A549 (cell line): ENCODE measurements at regions not wholly inside any gene's neighbourhood (a gene's known extent, or its start where the extent isn't known, plus 50 kb on each side); places are given as distances from the start of the nearest gene placed in this dataset.

Source experiments
- ATAC-seq, 2 experiments: fragments of 200-7000 bp in 1 of 2; fragments of >200 bp in 1 of 2; cut with Nextera tagmentation in 1 of 2; cut with Tn5 transposase in 1 of 2; 3 replicates each; pipeline versions ENCODE4 v1.8.0 to v1.9.1; 2018 to 2020; ENCODE audit warnings: mild to moderate bottlenecking in 1 of 2, moderate library complexity in 1 of 2
- CTCF ChIA-PET: fragments of 300-600 bp; sonication (Branson Sonifier 250); formaldehyde crosslinking; extraction: SDS; loops from one replicate; lab custom pipeline; 2021; ENCODE audit warnings: antibody characterized with exemption, inconsistent platforms; lab: Yijun Ruan, JAX
- POLR2A ChIA-PET: fragments of 350-600 bp; formaldehyde crosslinking; extraction: SDS; loops from one replicate; lab custom pipeline; 2021; ENCODE audit warnings: antibody characterized with exemption, inconsistent platforms; lab: Yijun Ruan, JAX
- DNase-seq, 2 experiments: peaks; one replicate each; pipeline versions ENCODE4 v3.0.0 to v3.0.0-alpha.2; 2011 to 2016; ENCODE audit warnings: low read depth in 1 of 2, low spot score in 1 of 2
- FAIRE-seq: peaks from 2 replicates; lab custom pipeline; 2011; peaks lifted over from hg19 to GRCh38; lab: Jason Lieb, UNC
- H3K27ac ChIP-seq, 2 experiments: fragments of >200 bp; sonication (Bioruptor Twin); formaldehyde crosslinking; 3 replicates each; pipeline ENCODE4 v1.5.1; 2016 to 2017
- H3K4me1 ChIP-seq: fragments of >200 bp; sonication (Bioruptor Twin); formaldehyde crosslinking; 3 replicates; pipeline ENCODE4 v1.6.1; 2016
- H3K4me2 ChIP-seq: fragments of >200 bp; sonication (Bioruptor Twin); formaldehyde crosslinking; 3 replicates; pipeline ENCODE4 v1.6.1; 2016
- H3K4me3 ChIP-seq: fragments of >200 bp; sonication (Bioruptor Twin); formaldehyde crosslinking; 3 replicates; pipeline ENCODE4 v1.5.1; 2016
- H3K9me3 ChIP-seq: fragments of >200 bp; sonication (Bioruptor Twin); formaldehyde crosslinking; 3 replicates; pipeline ENCODE4 v1.6.1; 2016
- CBX2 ChIP-seq: fragments of 200-600 bp; sonication (generic); IDR thresholded peaks from 2 replicates; pipeline ENCODE4 v1.6.1; 2016; ENCODE audit warnings: low read depth, mild to moderate bottlenecking, borderline replicate concordance
- CBX8 ChIP-seq: fragments of 200-600 bp; sonication (generic); IDR thresholded peaks from 2 replicates; pipeline ENCODE4 v1.6.1; 2016
- CEBPB ChIP-seq, 2 experiments: fragments of >200 bp in 1 of 2; sonication (Bioruptor Twin) in 1 of 2; formaldehyde crosslinking in 1 of 2; IDR thresholded peaks; 2 replicates each; pipeline ENCODE4 v1.6.1; 2012 to 2016
- CHD4 ChIP-seq: fragments of 200-600 bp; sonication (generic); IDR thresholded peaks from 2 replicates; pipeline ENCODE4 v1.6.1; 2016; ENCODE audit warnings: antibody characterized with exemption, mild to moderate bottlenecking, borderline replicate concordance
- CTCF ChIP-seq: fragments of >200 bp; sonication (Bioruptor Twin); formaldehyde crosslinking; IDR thresholded peaks from 3 replicates; pipeline ENCODE4 v1.5.1; 2016
- E2F6 ChIP-seq: IDR thresholded peaks from 2 replicates; pipeline ENCODE4 v1.6.1; 2012; ENCODE audit warnings: low read depth, borderline replicate concordance
- ESRRA ChIP-seq: fragments of 150-350 bp; IDR thresholded peaks from 2 replicates; pipeline ENCODE4 v1.6.1; 2014; ENCODE audit warnings: mild to moderate bottlenecking, low read length, borderline replicate concordance
- FOXS1 ChIP-seq: fragments of 250-450 bp; sonication (Bioruptor Pico); IDR thresholded peaks from 2 replicates; pipeline ENCODE4 v1.5.0; 2020; ENCODE audit warnings: mild to moderate bottlenecking, moderate library complexity
- HES2 ChIP-seq: fragments of >200 bp; sonication (Bioruptor Twin); formaldehyde crosslinking; IDR thresholded peaks from 2 replicates; pipeline ENCODE4 v1.6.1; 2016
- HEYL ChIP-seq: fragments of 250-450 bp; sonication (Bioruptor Pico); IDR thresholded peaks from 2 replicates; pipeline ENCODE4 v1.8.0; 2021; ENCODE audit warnings: mild to moderate bottlenecking, moderate library complexity
- HMGXB4 ChIP-seq: fragments of 250-450 bp; sonication (Bioruptor Pico); IDR thresholded peaks from 2 replicates; pipeline ENCODE4 v1.5.0; 2021; ENCODE audit warnings: mild to moderate bottlenecking, moderate library complexity, borderline replicate concordance
- HOXB13 ChIP-seq: fragments of 250-450 bp; sonication (Bioruptor Pico); IDR thresholded peaks from 2 replicates; pipeline ENCODE4 v1.5.0; 2020; ENCODE audit warnings: low read depth, mild to moderate bottlenecking, moderate library complexity
- HOXB5 ChIP-seq: fragments of 250-450 bp; sonication (Bioruptor Pico); IDR thresholded peaks from 2 replicates; pipeline ENCODE4 v1.5.0; 2020; ENCODE audit warnings: mild to moderate bottlenecking, moderate library complexity
- KDM1A ChIP-seq: fragments of 200-600 bp; sonication (generic); IDR thresholded peaks from 2 replicates; pipeline ENCODE4 v1.6.1; 2016; ENCODE audit warnings: low read depth, mild to moderate bottlenecking
- MAFK ChIP-seq: fragments of 450-650 bp; IDR thresholded peaks from 2 replicates; pipeline ENCODE4 v1.6.1; 2014; ENCODE audit not compliant: partially characterized antibody
- MAX ChIP-seq: IDR thresholded peaks from 2 replicates; pipeline ENCODE4 v1.6.1; 2012
- MAZ ChIP-seq: fragments of 150-350 bp; IDR thresholded peaks from 2 replicates; pipeline ENCODE4 v1.6.1; 2014; ENCODE audit warnings: antibody characterized with exemption, low read depth, low read length, borderline replicate concordance
- PHF8 ChIP-seq: fragments of 200-600 bp; sonication (generic); IDR thresholded peaks from 2 replicates; pipeline ENCODE4 v1.6.1; 2016; ENCODE audit warnings: low read depth, mild to moderate bottlenecking, antibody characterized with exemption, moderate library complexity, borderline replicate concordance
- POLR2A ChIP-seq: IDR thresholded peaks from 2 replicates; pipeline ENCODE4 v1.6.1; 2012; ENCODE audit warnings: mild to moderate bottlenecking, low read length
- RARB ChIP-seq: fragments of 250-450 bp; sonication (Bioruptor Pico); IDR thresholded peaks from 2 replicates; pipeline ENCODE4 v1.8.0; 2021; ENCODE audit warnings: mild to moderate bottlenecking, moderate library complexity
- RCOR1 ChIP-seq: fragments of 150-350 bp; IDR thresholded peaks from 2 replicates; pipeline ENCODE4 v1.6.1; 2014; ENCODE audit warnings: antibody characterized with exemption, low read length, low read depth
- RNF2 ChIP-seq: fragments of 200-600 bp; sonication (generic); IDR thresholded peaks from 2 replicates; pipeline ENCODE4 v1.6.1; 2016; ENCODE audit warnings: low read depth, mild to moderate bottlenecking, antibody characterized with exemption, moderate library complexity, borderline replicate concordance
- ZFP36 ChIP-seq: fragments of 450-650 bp; IDR thresholded peaks from 2 replicates; pipeline ENCODE4 v1.6.1; 2014; ENCODE audit warnings: borderline replicate concordance; ENCODE audit not compliant: partially characterized antibody
- ZNF302 ChIP-seq: fragments of 250-450 bp; sonication (Bioruptor Pico); IDR thresholded peaks from 2 replicates; pipeline ENCODE4 v1.9.0; 2021; ENCODE audit warnings: inconsistent platforms, mild to moderate bottlenecking, moderate library complexity
- ZSCAN20 ChIP-seq: fragments of 250-450 bp; sonication (Bioruptor Pico); IDR thresholded peaks from 2 replicates; pipeline ENCODE4 v1.8.0; 2022; ENCODE audit warnings: mild to moderate bottlenecking, moderate library complexity
- WGBS: methylation state at CpG from one replicate; pipeline ENCODE4 v1.1.6; 2017; ENCODE audit errors: missing lambda C conversion rate; 5-methylcytosine and 5-hydroxymethylcytosine counted together

GRCh38 chr1:5548266-5548665 is 444.0 kb downstream of the NPHP4 start:
- ATAC-seq (no peak), DNase-seq (no peak), FAIRE-seq (no peak)
- Histone ChIP-seq H3K27ac (no peak overlapping the region), H3K9me3 (no peaks in the 10 kb centered on the region), H3K4me3 (no peak overlapping the region), H3K4me1 (no peaks in the 10 kb centered on the region), H3K4me2 (no peak overlapping the region)
- TF ChIP-seq ZSCAN20 (CRISPR knock-in tag): no peak
- TF ChIP-seq CBX2: no peak
- no peak for TF ChIP-seq KDM1A
- TF ChIP-seq HES2: no peak
- no peak for TF ChIP-seq ESRRA
- no peak for TF ChIP-seq RNF2
- TF ChIP-seq CHD4: no peak
- TF ChIP-seq POLR2A: no peak
- CTCF ChIA-PET: no interaction called here
- POLR2A ChIA-PET: no interaction called here

- POLR2A ChIA-PET: no interaction called here
- CTCF ChIA-PET: no interaction called here
Measured at GRCh38 chr1:5543235-5543634, 449.0 kb downstream of the NPHP4 start.

GRCh38 chr1:5532811-5533210 is 459.4 kb downstream of the NPHP4 start:
- no peak overlapping the region for H3K4me3 ChIP-seq
- WGBS: 8% methylated on average over 3 of the region's 3 CpGs
- H3K4me2 ChIP-seq: no peak overlapping the region
- no peaks in the 10 kb centered on the region for H3K4me1 ChIP-seq
- FAIRE-seq: no peak
- ChIA-PET CTCF (interaction anchor here (1.2 kb wide), 1 partner anchor 23 kb away, joined by 3 read pairs; no protein-coding TSS in a partner anchor), POLR2A (no interaction called here)
- no peak for ATAC-seq
- no peak overlapping the region for H3K27ac ChIP-seq
- no peak for TF ChIP-seq CBX2
- no peak for TF ChIP-seq E2F6
- no peak for TF ChIP-seq CHD4
- TF ChIP-seq MAFK: no peak
- TF ChIP-seq PHF8: no peak
- no peak for DNase-seq
- H3K9me3 ChIP-seq: no peaks in the 10 kb centered on the region

More at GRCh38 chr1:5543235-5543634, 449.0 kb downstream of the NPHP4 start:
- DNase-seq: no peak
- ATAC-seq: no peak
- H3K4me3 ChIP-seq: no peak overlapping the region
- no peak overlapping the region for H3K4me2 ChIP-seq
- 5% methylated on average over 5 of the region's 5 CpGs for WGBS
- no peak overlapping the region for H3K27ac ChIP-seq
- FAIRE-seq: no peak
- no peaks in the 10 kb centered on the region for H3K4me1 ChIP-seq
- H3K9me3 ChIP-seq: no peaks in the 10 kb centered on the region
- TF ChIP-seq CBX8: no peak
- TF ChIP-seq ESRRA: no peak
- TF ChIP-seq HMGXB4 (CRISPR knock-in tag): no peak
- no peak for TF ChIP-seq FOXS1 (CRISPR knock-in tag)
- no peak for TF ChIP-seq MAFK
- TF ChIP-seq HOXB5 (CRISPR knock-in tag): no peak

GRCh38 chr1:5526822-5527551 is 465.2 kb downstream of the NPHP4 start:
- Histone ChIP-seq H3K4me3 (no peak overlapping the region), H3K27ac (no peak overlapping the region), H3K4me2 (no peak overlapping the region), H3K4me1 (no peaks in the 10 kb centered on the region), H3K9me3 (no peaks in the 10 kb centered on the region)
- WGBS: 43% methylated on average over 12 of the region's 19 CpGs
- no peak for ATAC-seq
- DNase-seq: no peak
- TF ChIP-seq MAZ (no peak), ZNF302 (CRISPR knock-in tag) (no peak), ZFP36 (no peak), ZSCAN20 (CRISPR knock-in tag) (no peak), HOXB5 (CRISPR knock-in tag) (no peak), RCOR1 (no peak), CTCF (no peak), POLR2A (no peak), HOXB13 (no peak), MAX (no peak), HEYL (no peak), RARB (CRISPR knock-in tag) (no peak), CEBPB (IDR thresholded peaks at IDR 0.05) (no peak), ESRRA (no peak)
- CTCF ChIA-PET: no interaction called here
- POLR2A ChIA-PET: no interaction called here
- FAIRE-seq: no peak
